ENCODE measurements at regions not wholly inside any gene's neighbourhood (a gene's known extent, or its start where the extent isn't known, plus 50 kb on each side); places are given as distances from the start of the nearest gene placed in this dataset.

GRCh38 chr4:41405464-41406112, 132.4 kb upstream of the LIMCH1 start:
- TF ChIP-seq HDAC2 (IDR thresholded peaks at IDR 0.05; ENCODE audit: borderline replicate concordance in 1 of 2, low read depth in 2 of 2, low read length in 2 of 2) (no peak), POLR2AphosphoS5 (IDR thresholded peaks at IDR 0.05; ENCODE audit: low read depth, low read length) (no peak), FOSL1 (IDR thresholded peaks at IDR 0.05; ENCODE audit: insufficient read depth, low read depth, low read length) (no peak), CTCF (IDR thresholded peaks at IDR 0.05; ENCODE audit: control extremely low read depth in 1 of 3, insufficient read depth in 1 of 3, low read depth in 1 of 3, low read length in 3 of 3) (no peak), KDM1A (IDR thresholded peaks at IDR 0.05; ENCODE audit: borderline replicate concordance, low read length) (no peak), GABPA (IDR thresholded peaks at IDR 0.05; ENCODE audit: borderline replicate concordance, insufficient read depth, low read length) (no peak), ZNF274 (IDR thresholded peaks at IDR 0.05; ENCODE audit: borderline replicate concordance, extremely low read depth, low read length) (no peak), POLR2A (IDR thresholded peaks at IDR 0.05; ENCODE audit: control extremely low read depth in 1 of 2, low read depth in 2 of 2, low read length in 2 of 2) (no peak), MAFK (IDR thresholded peaks at IDR 0.05; ENCODE audit: low read depth, low read length) (no peak)
